ENCODE measurements at regions not wholly inside any gene's neighbourhood (a gene's known extent, or its start where the extent isn't known, plus 50 kb on each side); places are given as distances from the start of the nearest gene placed in this dataset.

- TF ChIP-seq CTCF (IDR thresholded peaks at IDR 0.05) (no peak), EZH2 (IDR thresholded peaks at IDR 0.05; ENCODE audit: borderline replicate concordance, insufficient read depth, low read depth, low read length, poor library complexity, severe bottlenecking) (no peak)
Measured at GRCh38 chr22:45099961-45100360, 63.8 kb upstream of the NUP50 start.
